Neural cell (in vitro differentiated cells): ENCODE measurements at regions not wholly inside any gene's neighbourhood (a gene's known extent, or its start where the extent isn't known, plus 50 kb on each side); places are given as distances from the start of the nearest gene placed in this dataset.

Source experiments
- EZH2 ChIP-seq: fragments of 200-600, 300-800 bp; shearing (Covaris generic), sonication (generic); IDR thresholded peaks from 2 replicates; pipeline ENCODE4 v1.6.1; 2014; ENCODE audit warnings: antibody characterized with exemption, low read length, borderline replicate concordance, mild to moderate bottlenecking; ENCODE audit not compliant: insufficient read depth, poor library complexity, severe bottlenecking
- POLR2AphosphoS5 ChIP-seq: IDR thresholded peaks from 2 replicates; pipeline ENCODE4 v1.6.1; 2012
- RAD21 ChIP-seq: fragments of 450-650 bp; conservative IDR thresholded peaks from 2 replicates; pipeline ENCODE4 v1.6.1; 2014; ENCODE audit warnings: antibody characterized with exemption, mild to moderate bottlenecking, moderate library complexity
- SMC3 ChIP-seq: fragments of 450-650 bp; conservative IDR thresholded peaks from 2 replicates; pipeline ENCODE4 v1.6.1; 2014; ENCODE audit warnings: antibody characterized with exemption, mild to moderate bottlenecking, moderate library complexity; ENCODE audit not compliant: poor library complexity
- TF ChIP-seq, protein P1 (sequence below): fragments of 450-650 bp; IDR thresholded peaks from 2 replicates; pipeline ENCODE4 v1.5.1; 2014; ENCODE audit warnings: antibody characterized with exemption, mild to moderate bottlenecking, moderate library complexity; ENCODE audit not compliant: poor library complexity, severe bottlenecking

DNA sequence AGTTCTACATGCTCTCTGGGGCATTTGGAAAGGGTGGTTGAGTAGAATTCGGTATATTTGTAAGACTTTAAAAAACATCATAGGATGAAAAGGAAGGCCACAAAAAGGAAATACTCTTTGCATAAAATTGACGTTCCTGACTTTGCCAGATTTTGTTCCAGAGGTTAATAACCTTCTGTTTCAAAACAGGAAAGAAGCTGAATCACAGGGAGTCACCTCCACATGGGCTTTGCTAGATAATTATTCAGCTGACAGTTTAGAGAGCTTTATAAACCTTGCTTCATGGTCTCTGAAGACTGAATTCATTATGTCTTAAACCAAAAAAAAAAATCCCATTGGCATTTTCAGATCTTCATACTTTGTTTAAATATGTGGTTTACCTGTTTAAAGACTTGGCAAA lies 203.7 kb downstream of the SEMA6A start:
- TF ChIP-seq, protein P1, sequence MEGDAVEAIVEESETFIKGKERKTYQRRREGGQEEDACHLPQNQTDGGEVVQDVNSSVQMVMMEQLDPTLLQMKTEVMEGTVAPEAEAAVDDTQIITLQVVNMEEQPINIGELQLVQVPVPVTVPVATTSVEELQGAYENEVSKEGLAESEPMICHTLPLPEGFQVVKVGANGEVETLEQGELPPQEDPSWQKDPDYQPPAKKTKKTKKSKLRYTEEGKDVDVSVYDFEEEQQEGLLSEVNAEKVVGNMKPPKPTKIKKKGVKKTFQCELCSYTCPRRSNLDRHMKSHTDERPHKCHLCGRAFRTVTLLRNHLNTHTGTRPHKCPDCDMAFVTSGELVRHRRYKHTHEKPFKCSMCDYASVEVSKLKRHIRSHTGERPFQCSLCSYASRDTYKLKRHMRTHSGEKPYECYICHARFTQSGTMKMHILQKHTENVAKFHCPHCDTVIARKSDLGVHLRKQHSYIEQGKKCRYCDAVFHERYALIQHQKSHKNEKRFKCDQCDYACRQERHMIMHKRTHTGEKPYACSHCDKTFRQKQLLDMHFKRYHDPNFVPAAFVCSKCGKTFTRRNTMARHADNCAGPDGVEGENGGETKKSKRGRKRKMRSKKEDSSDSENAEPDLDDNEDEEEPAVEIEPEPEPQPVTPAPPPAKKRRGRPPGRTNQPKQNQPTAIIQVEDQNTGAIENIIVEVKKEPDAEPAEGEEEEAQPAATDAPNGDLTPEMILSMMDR, result no peak
- TF ChIP-seq POLR2AphosphoS5, result no peak
- TF ChIP-seq SMC3, result no peak
- TF ChIP-seq RAD21, result no peak
- no peak for TF ChIP-seq EZH2
